GM23338 (cell line): ENCODE measurements at regions not wholly inside any gene's neighbourhood (a gene's known extent, or its start where the extent isn't known, plus 50 kb on each side); places are given as distances from the start of the nearest gene placed in this dataset.

ENCODE experiments used
- ATAC-seq: fragments of 200-7000 bp; cut with Tn5 transposase; 3 replicates; pipeline ENCODE4 v1.9.1; 2020
- DNase-seq: peaks from one replicate; pipeline ENCODE4 v3.0.0-alpha.2; 2015; ENCODE audit warnings: low spot score
- H2AFZ ChIP-seq: fragments of 200-600 bp; sonication (generic); 2 replicates; pipeline ENCODE4 v1.8.0; 2016; ENCODE audit warnings: antibody characterized with exemption, mild to moderate bottlenecking, moderate library complexity
- H3F3A ChIP-seq: fragments of 200-600 bp; sonication (generic); replicated peaks from 2 replicates; pipeline ENCODE4 v1.8.0; 2017; ENCODE audit warnings: antibody characterized with exemption, mixed run types, low read depth
- H3K27ac ChIP-seq: fragments of 200-600 bp; sonication (generic); 2 replicates; pipeline ENCODE4 v1.6.1; 2016; ENCODE audit warnings: low read depth
- H3K27me3 ChIP-seq: fragments of 200-600 bp; sonication (generic); 2 replicates; pipeline ENCODE4 v1.8.0; 2016; ENCODE audit warnings: mild to moderate bottlenecking, mixed run types, moderate library complexity; ENCODE audit not compliant: insufficient read depth
- H3K36me3 ChIP-seq: fragments of 200-600 bp; sonication (generic); 2 replicates; pipeline ENCODE4 v1.8.0; 2016; ENCODE audit warnings: mild to moderate bottlenecking; ENCODE audit not compliant: insufficient read depth
- H3K4me1 ChIP-seq: fragments of 200-600 bp; sonication (generic); 2 replicates; pipeline ENCODE4 v1.8.0; 2016; ENCODE audit warnings: mild to moderate bottlenecking, moderate library complexity; ENCODE audit not compliant: insufficient read depth
- H3K4me2 ChIP-seq: fragments of 200-600 bp; sonication (generic); 2 replicates; pipeline ENCODE4 v1.7.1; 2017; ENCODE audit warnings: mixed run types
- H3K4me3 ChIP-seq: fragments of 200-600 bp; sonication (generic); 2 replicates; pipeline ENCODE4 v1.6.1; 2016; ENCODE audit warnings: mixed run types
- H3K79me2 ChIP-seq: fragments of 200-600 bp; sonication (generic); replicated peaks from 2 replicates; pipeline ENCODE4 v1.8.0; 2017; ENCODE audit warnings: mild to moderate bottlenecking; ENCODE audit not compliant: insufficient read depth
- H3K9me2 ChIP-seq: fragments of 200-600 bp; sonication (generic); 2 replicates; pipeline ENCODE4 v1.8.0; 2017; ENCODE audit not compliant: insufficient read depth
- H4K20me1 ChIP-seq: fragments of 200-600 bp; sonication (generic); replicated peaks from 2 replicates; pipeline ENCODE4 v1.8.0; 2017; ENCODE audit warnings: mild to moderate bottlenecking; ENCODE audit not compliant: insufficient read depth
- H3K27ac Mint-ChIP-seq: 2 replicates; pipeline ENCODE4 v1.8.0; 2020; ENCODE audit warnings: inconsistent platforms, mild to moderate bottlenecking, moderate library complexity, mixed read lengths
- H3K27me3 Mint-ChIP-seq: 3 replicates; pipeline ENCODE4 v1.8.0; 2022; ENCODE audit warnings: low read depth, mild to moderate bottlenecking, moderate library complexity, mixed read lengths, inconsistent platforms; ENCODE audit not compliant: insufficient read depth, poor library complexity
- H3K36me3 Mint-ChIP-seq: 3 replicates; pipeline ENCODE4 v1.8.0; 2021; ENCODE audit warnings: low read depth, mild to moderate bottlenecking, inconsistent platforms, moderate library complexity, mixed read lengths
- H3K4me1 Mint-ChIP-seq: 3 replicates; pipeline ENCODE4 v1.8.0; 2020; ENCODE audit warnings: mild to moderate bottlenecking, inconsistent platforms, mixed read lengths
- H3K4me3 Mint-ChIP-seq: 3 replicates; pipeline ENCODE4 v1.8.0; 2021; ENCODE audit warnings: moderate library complexity, mild to moderate bottlenecking, inconsistent platforms, mixed read lengths
- H3K9me3 Mint-ChIP-seq: 3 replicates; pipeline ENCODE4 v1.8.0; 2020; ENCODE audit warnings: moderate library complexity, mild to moderate bottlenecking, inconsistent platforms, mixed read lengths
- CREB1 ChIP-seq: fragments of 250-450 bp; sonication (Bioruptor Pico); IDR thresholded peaks from 2 replicates; pipeline ENCODE4 v1.5.0; 2020; ENCODE audit warnings: low read depth, mild to moderate bottlenecking, moderate library complexity
- EZH2 ChIP-seq: fragments of 200-600 bp; sonication (generic); IDR thresholded peaks from one replicate; pipeline ENCODE4 v1.8.0; 2017; ENCODE audit warnings: antibody characterized with exemption, mild to moderate bottlenecking, low read depth; ENCODE audit not compliant: unreplicated experiment
- EZH2phosphoT487 ChIP-seq: fragments of 200-600 bp; sonication (generic); IDR thresholded peaks from one replicate; pipeline ENCODE4 v1.8.1; 2018; ENCODE audit warnings: antibody characterized with exemption; ENCODE audit not compliant: unreplicated experiment
- POLR2AphosphoS5 ChIP-seq: IDR thresholded peaks from 2 replicates; pipeline ENCODE4 v1.6.1; 2016; ENCODE audit warnings: antibody characterized with exemption, low read depth
- STAT1 ChIP-seq: IDR thresholded peaks from one replicate; pipeline ENCODE4 v1.6.1; 2016; ENCODE audit warnings: antibody characterized with exemption; ENCODE audit not compliant: unreplicated experiment
- ZNF114 ChIP-seq: fragments of 250-450 bp; sonication (Bioruptor Pico); IDR thresholded peaks from 2 replicates; pipeline ENCODE4 v1.5.0; 2020; ENCODE audit warnings: mild to moderate bottlenecking, moderate library complexity
- ZNF331 ChIP-seq: fragments of 250-450 bp; sonication (Bioruptor Pico); IDR thresholded peaks from 2 replicates; pipeline ENCODE4 v1.5.0; 2020; ENCODE audit warnings: low read depth, mild to moderate bottlenecking, moderate library complexity
- TF ChIP-seq, protein P1 (sequence below): IDR thresholded peaks from 2 replicates; pipeline ENCODE4 v1.6.1; 2016; ENCODE audit warnings: antibody characterized with exemption
- TF ChIP-seq, protein P2 (sequence below): IDR thresholded peaks from one replicate; pipeline ENCODE4 v1.6.1; 2018; ENCODE audit warnings: antibody characterized with exemption; ENCODE audit not compliant: unreplicated experiment
- TF ChIP-seq, protein P3 (sequence below), 2 experiments: fragments of 200-600 bp in 1 of 2; sonication (generic) in 1 of 2; conservative IDR thresholded peaks; 2 replicates each; pipeline versions ENCODE4 v1.5.1 to v1.6.1; 2016 to 2017; ENCODE audit warnings: antibody characterized with exemption in 2 of 2, low read depth in 2 of 2, mild to moderate bottlenecking in 2 of 2, moderate library complexity in 1 of 2

DNA sequence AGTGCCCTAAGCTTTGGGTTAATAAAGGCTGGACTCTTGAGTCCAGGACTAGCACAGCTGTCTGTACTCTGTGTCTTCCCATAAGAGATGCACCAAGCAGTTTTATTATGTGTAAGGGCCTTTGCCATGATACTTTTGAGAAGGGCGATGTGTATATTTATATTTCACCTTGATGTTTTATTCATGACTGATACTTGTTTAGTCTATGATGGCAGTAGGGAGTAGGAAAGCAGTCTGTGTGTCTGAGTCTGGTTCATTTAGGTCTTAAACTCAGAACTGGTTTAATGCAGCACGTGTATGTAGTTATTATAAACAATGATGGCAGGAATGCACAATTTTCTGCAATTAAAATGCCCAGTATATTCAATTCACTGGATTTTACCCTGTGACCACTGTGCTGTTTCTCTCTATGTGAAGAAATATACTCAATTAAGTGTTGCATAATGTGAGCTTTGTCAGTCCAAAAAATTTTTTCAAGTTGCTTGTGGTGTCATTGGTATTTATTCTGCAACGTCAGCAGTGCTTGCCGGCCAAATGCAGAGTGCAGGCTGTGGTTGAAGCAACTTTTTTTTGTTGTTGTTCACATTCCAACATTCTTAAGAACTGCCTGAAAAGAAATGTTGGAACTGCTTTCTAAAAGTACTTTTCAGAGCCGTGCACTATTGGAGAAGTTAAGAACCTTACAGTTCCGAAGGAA is 423.7 kb upstream of the SEMA6D start:
- Histone ChIP-seq H3K4me3 (no peak overlapping the region), H4K20me1 (no peaks in the 10 kb centered on the region), H3K4me1 (peaks cover 9% of the 10 kb centered on the region; the same call in 1 of the 2 replicates), H3K27me3 (no peaks in the 10 kb centered on the region), H3K4me2 (no peak overlapping the region), H3K9me2 (0 out of 2 replicates have a peak, but pooled peaks cover 3% of the 10 kb centered on the region), H3K36me3 (no peaks in the 10 kb centered on the region), H3K27ac (no peak overlapping the region), H3F3A (no peaks in the 10 kb centered on the region), H2AFZ (no peak overlapping the region), H3K79me2 (no peaks in the 10 kb centered on the region)
- Mint-ChIP-seq H3K27ac (no peak overlapping the region), H3K9me3 (no peaks in the 10 kb centered on the region; the same call in 2 of the 3 replicates), H3K27me3 (no peaks in the 10 kb centered on the region), H3K36me3 (no peaks in the 10 kb centered on the region), H3K4me1 (peaks cover 18% of the 10 kb centered on the region), H3K4me3 (no peak overlapping the region)
- ATAC-seq = no peak
- TF ChIP-seq CREB1 (CRISPR knock-in tag) = no peak
- TF ChIP-seq, protein P1, sequence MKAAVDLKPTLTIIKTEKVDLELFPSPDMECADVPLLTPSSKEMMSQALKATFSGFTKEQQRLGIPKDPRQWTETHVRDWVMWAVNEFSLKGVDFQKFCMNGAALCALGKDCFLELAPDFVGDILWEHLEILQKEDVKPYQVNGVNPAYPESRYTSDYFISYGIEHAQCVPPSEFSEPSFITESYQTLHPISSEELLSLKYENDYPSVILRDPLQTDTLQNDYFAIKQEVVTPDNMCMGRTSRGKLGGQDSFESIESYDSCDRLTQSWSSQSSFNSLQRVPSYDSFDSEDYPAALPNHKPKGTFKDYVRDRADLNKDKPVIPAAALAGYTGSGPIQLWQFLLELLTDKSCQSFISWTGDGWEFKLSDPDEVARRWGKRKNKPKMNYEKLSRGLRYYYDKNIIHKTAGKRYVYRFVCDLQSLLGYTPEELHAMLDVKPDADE = no peak
- TF ChIP-seq POLR2AphosphoS5 = no peak
- no peak for TF ChIP-seq EZH2
- TF ChIP-seq EZH2phosphoT487 = no peak
- TF ChIP-seq, protein P2, sequence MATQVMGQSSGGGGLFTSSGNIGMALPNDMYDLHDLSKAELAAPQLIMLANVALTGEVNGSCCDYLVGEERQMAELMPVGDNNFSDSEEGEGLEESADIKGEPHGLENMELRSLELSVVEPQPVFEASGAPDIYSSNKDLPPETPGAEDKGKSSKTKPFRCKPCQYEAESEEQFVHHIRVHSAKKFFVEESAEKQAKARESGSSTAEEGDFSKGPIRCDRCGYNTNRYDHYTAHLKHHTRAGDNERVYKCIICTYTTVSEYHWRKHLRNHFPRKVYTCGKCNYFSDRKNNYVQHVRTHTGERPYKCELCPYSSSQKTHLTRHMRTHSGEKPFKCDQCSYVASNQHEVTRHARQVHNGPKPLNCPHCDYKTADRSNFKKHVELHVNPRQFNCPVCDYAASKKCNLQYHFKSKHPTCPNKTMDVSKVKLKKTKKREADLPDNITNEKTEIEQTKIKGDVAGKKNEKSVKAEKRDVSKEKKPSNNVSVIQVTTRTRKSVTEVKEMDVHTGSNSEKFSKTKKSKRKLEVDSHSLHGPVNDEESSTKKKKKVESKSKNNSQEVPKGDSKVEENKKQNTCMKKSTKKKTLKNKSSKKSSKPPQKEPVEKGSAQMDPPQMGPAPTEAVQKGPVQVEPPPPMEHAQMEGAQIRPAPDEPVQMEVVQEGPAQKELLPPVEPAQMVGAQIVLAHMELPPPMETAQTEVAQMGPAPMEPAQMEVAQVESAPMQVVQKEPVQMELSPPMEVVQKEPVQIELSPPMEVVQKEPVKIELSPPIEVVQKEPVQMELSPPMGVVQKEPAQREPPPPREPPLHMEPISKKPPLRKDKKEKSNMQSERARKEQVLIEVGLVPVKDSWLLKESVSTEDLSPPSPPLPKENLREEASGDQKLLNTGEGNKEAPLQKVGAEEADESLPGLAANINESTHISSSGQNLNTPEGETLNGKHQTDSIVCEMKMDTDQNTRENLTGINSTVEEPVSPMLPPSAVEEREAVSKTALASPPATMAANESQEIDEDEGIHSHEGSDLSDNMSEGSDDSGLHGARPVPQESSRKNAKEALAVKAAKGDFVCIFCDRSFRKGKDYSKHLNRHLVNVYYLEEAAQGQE = no peak
- no peak for TF ChIP-seq ZNF331
- TF ChIP-seq, protein P3, sequence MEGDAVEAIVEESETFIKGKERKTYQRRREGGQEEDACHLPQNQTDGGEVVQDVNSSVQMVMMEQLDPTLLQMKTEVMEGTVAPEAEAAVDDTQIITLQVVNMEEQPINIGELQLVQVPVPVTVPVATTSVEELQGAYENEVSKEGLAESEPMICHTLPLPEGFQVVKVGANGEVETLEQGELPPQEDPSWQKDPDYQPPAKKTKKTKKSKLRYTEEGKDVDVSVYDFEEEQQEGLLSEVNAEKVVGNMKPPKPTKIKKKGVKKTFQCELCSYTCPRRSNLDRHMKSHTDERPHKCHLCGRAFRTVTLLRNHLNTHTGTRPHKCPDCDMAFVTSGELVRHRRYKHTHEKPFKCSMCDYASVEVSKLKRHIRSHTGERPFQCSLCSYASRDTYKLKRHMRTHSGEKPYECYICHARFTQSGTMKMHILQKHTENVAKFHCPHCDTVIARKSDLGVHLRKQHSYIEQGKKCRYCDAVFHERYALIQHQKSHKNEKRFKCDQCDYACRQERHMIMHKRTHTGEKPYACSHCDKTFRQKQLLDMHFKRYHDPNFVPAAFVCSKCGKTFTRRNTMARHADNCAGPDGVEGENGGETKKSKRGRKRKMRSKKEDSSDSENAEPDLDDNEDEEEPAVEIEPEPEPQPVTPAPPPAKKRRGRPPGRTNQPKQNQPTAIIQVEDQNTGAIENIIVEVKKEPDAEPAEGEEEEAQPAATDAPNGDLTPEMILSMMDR (conservative IDR thresholded peaks at IDR 0.05; ENCODE audit: low read depth in 2 of 2) = no peak
- TF ChIP-seq ZNF114 (CRISPR knock-in tag) = no peak
- no peak for TF ChIP-seq STAT1
- DNase-seq = peak; percentile 14
